ENCODE measurements at regions not wholly inside any gene's neighbourhood (a gene's known extent, or its start where the extent isn't known, plus 50 kb on each side); places are given as distances from the start of the nearest gene placed in this dataset.

- Histone ChIP-seq H2AFZ (no peak overlapping the region), H3K36me3 (ENCODE audit: low read depth) (no peaks in the 10 kb centered on the region), H3K4me2 (no peak overlapping the region), H4K20me1 (ENCODE audit: insufficient read depth) (no peaks in the 10 kb centered on the region), H3K9me3 (ENCODE audit: insufficient read depth, low read depth) (no peaks in the 10 kb centered on the region), H3K27ac (no peak overlapping the region), H3F3A (ENCODE audit: insufficient read depth, low read depth) (no peaks in the 10 kb centered on the region), H3K9me2 (ENCODE audit: insufficient read depth) (no peaks in the 10 kb centered on the region), H3K4me1 (replicated peaks; ENCODE audit: insufficient read depth) (no peaks in the 10 kb centered on the region), H3K79me2 (ENCODE audit: low read depth) (no peaks in the 10 kb centered on the region), H3K4me3 (no peak overlapping the region), H3K27me3 (ENCODE audit: insufficient read depth, low read depth) (no peaks in the 10 kb centered on the region)
- no peak for TF ChIP-seq CTCF (conservative IDR thresholded peaks at IDR 0.05)
- no peak for TF ChIP-seq EZH2 (IDR thresholded peaks at IDR 0.05; ENCODE audit: low read depth)
- CTCF ChIA-PET: no interaction called here
- no TSS peak for BruUV-seq (replicated peaks)
- no peak for DNase-seq
- POLR2A ChIA-PET (ENCODE audit: unreplicated experiment): no interaction called here
- intact Hi-C loops (cut with micrococcal nuclease; ENCODE audit: unreplicated experiment): no loop called here
Measured at GRCh38 chr12:93099792-93100191, 170.7 kb upstream of the EEA1 start.

- CTCF ChIA-PET: no interaction called here
- no TSS peak for BruUV-seq (replicated peaks)
Measured at GRCh38 chr12:93100610-93101009, 171.5 kb upstream of the EEA1 start.

GRCh38 chr12:93101367-93101766 is 172.3 kb upstream of the EEA1 start:
- no peak overlapping the region for H2AFZ ChIP-seq
- no TSS peak for BruUV-seq (replicated peaks)
- TF ChIP-seq CTCF (conservative IDR thresholded peaks at IDR 0.05) (no peak), EZH2 (IDR thresholded peaks at IDR 0.05; ENCODE audit: low read depth) (no peak)
- intact Hi-C loops (cut with micrococcal nuclease; ENCODE audit: unreplicated experiment): no loop called here
- H3K27ac ChIP-seq: no peak overlapping the region
- H3K4me3 ChIP-seq: no peak overlapping the region
- H3K4me2 ChIP-seq: no peak overlapping the region
- no peaks in the 10 kb centered on the region for H3K36me3 ChIP-seq (ENCODE audit: low read depth)
- H4K20me1 ChIP-seq (ENCODE audit: insufficient read depth): no peaks in the 10 kb centered on the region
- no peaks in the 10 kb centered on the region for H3F3A ChIP-seq (ENCODE audit: insufficient read depth, low read depth)
- no peaks in the 10 kb centered on the region for H3K79me2 ChIP-seq (ENCODE audit: low read depth)
- CTCF ChIA-PET: no interaction called here
- no peaks in the 10 kb centered on the region for H3K4me1 ChIP-seq (replicated peaks; ENCODE audit: insufficient read depth)
- no peaks in the 10 kb centered on the region for H3K9me3 ChIP-seq (ENCODE audit: insufficient read depth, low read depth)
- H3K27me3 ChIP-seq (ENCODE audit: insufficient read depth, low read depth): no peaks in the 10 kb centered on the region
- no peak for DNase-seq
- no peaks in the 10 kb centered on the region for H3K9me2 ChIP-seq (ENCODE audit: insufficient read depth)
- POLR2A ChIA-PET (ENCODE audit: unreplicated experiment): no interaction called here

More at GRCh38 chr12:93100610-93101009, 171.5 kb upstream of the EEA1 start:
- TF ChIP-seq EZH2 (IDR thresholded peaks at IDR 0.05; ENCODE audit: low read depth) (no peak), CTCF (conservative IDR thresholded peaks at IDR 0.05) (no peak)
- no peak for DNase-seq
- no peak overlapping the region for H3K4me2 ChIP-seq
- H3K27me3 ChIP-seq (ENCODE audit: insufficient read depth, low read depth): no peaks in the 10 kb centered on the region
- H4K20me1 ChIP-seq (ENCODE audit: insufficient read depth): no peaks in the 10 kb centered on the region
- H3K36me3 ChIP-seq (ENCODE audit: low read depth): no peaks in the 10 kb centered on the region
- H3K27ac ChIP-seq: no peak overlapping the region
- POLR2A ChIA-PET (ENCODE audit: unreplicated experiment): no interaction called here
- H3K4me3 ChIP-seq: no peak overlapping the region
- no peaks in the 10 kb centered on the region for H3K4me1 ChIP-seq (replicated peaks; ENCODE audit: insufficient read depth)
- H2AFZ ChIP-seq: no peak overlapping the region
- H3K9me2 ChIP-seq (ENCODE audit: insufficient read depth): no peaks in the 10 kb centered on the region
- H3K9me3 ChIP-seq (ENCODE audit: insufficient read depth, low read depth): no peaks in the 10 kb centered on the region
- H3F3A ChIP-seq (ENCODE audit: insufficient read depth, low read depth): no peaks in the 10 kb centered on the region
- H3K79me2 ChIP-seq (ENCODE audit: low read depth): no peaks in the 10 kb centered on the region
- intact Hi-C loops (cut with micrococcal nuclease; ENCODE audit: unreplicated experiment): no loop called here
